ENCODE measurements at regions not wholly inside any gene's neighbourhood (a gene's known extent, or its start where the extent isn't known, plus 50 kb on each side); places are given as distances from the start of the nearest gene placed in this dataset.

DNA sequence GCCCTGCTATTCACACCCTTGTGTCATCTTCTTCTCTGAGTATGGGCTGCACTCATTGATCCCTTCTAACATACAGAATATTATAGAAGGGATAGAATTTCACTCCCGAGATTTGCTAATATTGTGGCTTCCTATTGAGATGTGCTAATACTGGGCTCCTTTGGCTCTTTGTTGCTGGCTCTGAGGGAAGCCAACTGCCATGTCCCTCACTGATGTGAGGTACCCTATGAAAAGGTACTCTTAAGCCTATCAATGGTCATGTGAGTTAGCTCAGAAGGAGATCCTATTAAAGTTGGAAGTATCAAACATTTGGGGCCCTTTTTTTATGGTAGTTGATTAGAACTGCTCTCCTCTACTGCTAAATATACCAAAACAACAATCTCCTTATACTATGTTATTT lies 665.2 kb upstream of the ZWINT start:
- TF ChIP-seq POLR2A (IDR thresholded peaks at IDR 0.05) (no peak), EP300 (IDR thresholded peaks at IDR 0.05) (no peak), POLR2AphosphoS5 (IDR thresholded peaks at IDR 0.05) (no peak)

Data from sigmoid colon (tissue), 4 donors.